Right lobe of liver (tissue), 6 donors: ENCODE measurements at regions not wholly inside any gene's neighbourhood (a gene's known extent, or its start where the extent isn't known, plus 50 kb on each side); places are given as distances from the start of the nearest gene placed in this dataset.

Source experiments
- ATAC-seq, 4 donors: fragments of 200-7000 bp; cut with Tn5 transposase; one replicate each; pipeline ENCODE4 v1.9.1; 2020; ENCODE audit warnings: mild to moderate bottlenecking in 4 of 4, moderate library complexity in 4 of 4
- DNase-seq, 3 donors: peaks; one replicate each; pipeline ENCODE4 v3.0.0-alpha.2; 2020
- H3K27ac ChIP-seq, 3 donors: fragments of 200-600 bp; one replicate each; pipeline ENCODE4 v1.8.0; 2022
- H3K27me3 ChIP-seq, 2 donors: fragments of 200-600 bp; one replicate each; pipeline ENCODE4 v1.8.0; 2022
- H3K36me3 ChIP-seq, 4 donors: fragments of 200-600 bp; sonication (generic) in 1 of 4; one replicate each; pipeline versions ENCODE4 v1.5.1 to v1.8.0; 2017 to 2022; ENCODE audit warnings: control low read depth in 1 of 4
- H3K4me1 ChIP-seq, 4 donors: fragments of 200-600 bp; sonication (generic) in 1 of 4; one replicate each; pipeline versions ENCODE4 v1.5.1 to v1.8.0; 2017 to 2022; ENCODE audit warnings: control low read depth in 1 of 4
- H3K4me3 ChIP-seq, 3 donors: fragments of 200-600 bp; one replicate each; pipeline ENCODE4 v1.8.0; 2022
- H3K9me3 ChIP-seq, 4 donors: fragments of 200-600 bp; sonication (generic) in 1 of 4; one replicate each; pipeline versions ENCODE4 v1.5.1 to v1.8.0; 2017 to 2022; ENCODE audit warnings: control low read depth in 1 of 4
- CTCF ChIP-seq, 4 donors: fragments of 200-600 bp in 3 of 4; fragments of 450-650 bp in 1 of 4; IDR thresholded peaks; one replicate each; pipeline versions ENCODE4 v1.5.1 to v1.8.0; 2016 to 2022; ENCODE audit warnings: antibody characterized with exemption in 4 of 4, mild to moderate bottlenecking in 2 of 4
- POLR2A ChIP-seq: fragments of 450-650 bp; IDR thresholded peaks from one replicate; pipeline ENCODE4 v1.6.1; 2017; ENCODE audit warnings: antibody characterized with exemption, mild to moderate bottlenecking
- WGBS: methylation state at CpG from one replicate; pipeline ENCODE4 v1.1.6; 2018; ENCODE audit warnings: low coverage, low lambda C conversion rate; ENCODE audit not compliant: insufficient coverage; ENCODE audit errors: missing lambda C conversion rate; 5-methylcytosine and 5-hydroxymethylcytosine counted together
- intact Hi-C, 2 donors: fragments of 100-400 bp; cut with DNase I; formaldehyde crosslinking; loops; one replicate each; pipeline versions ENCODE4 v1.11.2 to v1.14.1; 2022
- donor health status: DM: no; HTN: yes; CAD: no.
- donor health status: DM: no; HTN: no; CAD: no.
- donor health status: DM: no; HTN: no; CAD: no.
- donor health status: DM: no; HTN: yes; CAD: no.
- donor health status: DM: no; HTN: yes; CAD: no.

GRCh38 chr12:13377698-13378097, 181.2 kb downstream of the EMP1 start:
- Histone ChIP-seq H3K4me1 (peaks cover 0 to 11% (median 3%) of the 10 kb centered on the region in 4 donors), H3K27me3 (no peaks in the 10 kb centered on the region), H3K27ac (no peak overlapping the region), H3K9me3 (no peaks in the 10 kb centered on the region), H3K36me3 (no peaks in the 10 kb centered on the region), H3K4me3 (no peak overlapping the region)
- ATAC-seq (no peak), DNase-seq (no peak)
- intact Hi-C loops: no loop called here
- TF ChIP-seq POLR2A (no peak), CTCF (IDR thresholded peaks at IDR 0.05) (no peak)
- WGBS: 40% methylated on average over 1 of the region's 1 CpG

DNA sequence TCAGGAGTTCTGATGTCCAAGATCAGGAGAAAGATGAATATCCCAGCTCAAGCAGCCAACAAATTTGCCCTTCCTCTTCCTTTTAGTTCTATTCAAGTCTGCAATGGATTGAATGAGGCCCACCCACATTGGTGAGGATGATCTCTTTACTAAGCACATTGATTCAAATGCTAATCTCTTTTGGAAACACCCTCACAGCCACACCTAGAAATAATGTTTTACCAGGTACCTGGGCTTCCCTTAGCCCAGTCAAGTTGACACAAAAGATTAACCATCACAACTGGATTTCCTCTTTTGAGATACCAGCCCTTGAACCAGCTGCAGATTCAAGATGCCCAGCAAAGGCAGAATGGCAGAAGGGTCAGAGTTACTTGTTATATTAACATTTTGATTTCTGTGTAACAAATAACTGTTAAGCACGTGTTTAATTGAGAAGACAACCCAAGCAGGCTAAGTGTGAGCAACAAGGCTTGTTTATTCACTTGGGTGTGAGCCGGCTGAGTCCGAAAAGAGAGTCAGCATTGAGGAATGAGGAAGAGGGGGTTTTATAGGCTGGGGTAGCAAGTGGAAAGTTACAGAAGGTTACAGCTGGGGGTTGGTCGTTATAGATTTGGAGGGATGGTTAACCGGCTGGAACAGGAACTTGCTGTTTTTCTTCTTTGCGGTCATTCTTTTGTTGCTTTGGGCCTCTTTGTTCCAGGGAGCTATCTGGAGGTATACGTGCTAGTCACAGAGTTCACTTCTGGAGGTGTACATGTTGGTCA, 180.3 kb downstream of the EMP1 start:
- H3K4me3 ChIP-seq: no peak overlapping the region
- no peak for TF ChIP-seq CTCF (IDR thresholded peaks at IDR 0.05)
- DNase-seq: no peak
- no peaks in the 10 kb centered on the region for H3K36me3 ChIP-seq
- intact Hi-C loops: no loop called here
- H3K27ac ChIP-seq: no peak overlapping the region
- WGBS: 87% methylated on average over 7 of the region's 7 CpGs
- no peaks in the 10 kb centered on the region for H3K27me3 ChIP-seq
- ATAC-seq: no peak
- H3K4me1 ChIP-seq: peaks cover 0 to 11% (median 3%) of the 10 kb centered on the region in 4 donors
- H3K9me3 ChIP-seq: no peaks in the 10 kb centered on the region

DNA sequence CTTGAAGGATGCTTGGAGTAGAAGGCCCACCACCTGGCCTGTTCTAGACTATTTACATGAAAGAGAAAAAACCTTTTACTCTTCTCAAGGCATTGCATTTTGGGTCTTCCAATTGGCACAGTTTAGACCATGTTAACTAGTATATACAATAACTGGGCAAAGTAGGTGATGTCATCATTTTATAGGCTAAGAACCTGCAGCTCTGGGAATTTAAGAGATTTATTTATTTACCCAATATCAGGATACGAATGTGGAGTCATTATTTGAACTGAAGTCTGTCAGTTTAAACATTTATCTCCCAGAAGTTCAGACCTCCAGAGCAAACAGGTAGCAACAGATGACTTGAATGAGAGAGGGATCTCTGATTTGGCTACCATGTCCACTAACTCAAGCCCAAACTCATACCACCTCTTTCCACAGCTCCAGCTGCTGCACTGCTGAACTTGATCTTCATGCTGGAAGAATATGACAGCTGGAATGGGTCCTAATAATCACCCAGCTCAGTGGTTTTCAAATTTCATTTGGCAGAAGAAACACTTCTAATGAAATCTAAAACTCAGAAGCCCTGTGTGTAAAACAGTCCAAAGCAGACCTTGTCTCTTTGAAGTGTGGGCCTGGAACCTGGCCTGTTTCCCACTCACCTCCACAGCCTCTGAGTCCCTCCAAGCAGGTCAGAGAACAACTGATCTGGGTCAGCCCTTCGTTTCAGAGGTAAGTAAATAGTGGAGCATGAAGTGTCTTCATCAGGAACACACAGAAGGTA, 179.2 kb downstream of the EMP1 start:
- H3K36me3 ChIP-seq: no peaks in the 10 kb centered on the region
- peak; percentile 36 to 85 (median 70) for DNase-seq
- 14% methylated on average over 2 of the region's 2 CpGs for WGBS
- intact Hi-C loops: no loop called here
- no peaks in the 10 kb centered on the region for H3K9me3 ChIP-seq
- H3K4me1 ChIP-seq: peaks cover 0 to 11% (median 3%) of the 10 kb centered on the region in 4 donors
- ATAC-seq: peak; percentile 87 to 96 (median 91)
- no peak overlapping the region for H3K4me3 ChIP-seq
- peak overlapping the region in 1 of 3 donors; percentile 27 for H3K27ac ChIP-seq
- H3K27me3 ChIP-seq: no peaks in the 10 kb centered on the region
- TF ChIP-seq POLR2A (no peak), CTCF (IDR thresholded peaks at IDR 0.05) (no peak)

- no peaks in the 10 kb centered on the region for H3K36me3 ChIP-seq
- H3K9me3 ChIP-seq: no peaks in the 10 kb centered on the region
- TF ChIP-seq POLR2A (no peak), CTCF (IDR thresholded peaks at IDR 0.05) (no peak)
- H3K27me3 ChIP-seq: no peaks in the 10 kb centered on the region
- WGBS: 39% methylated on average over 5 of the region's 5 CpGs
- DNase-seq (peak in 1 of 3 donors; percentile 75), ATAC-seq (peak; percentile 24 to 61 (median 38))
- no peak overlapping the region for H3K4me3 ChIP-seq
- no peak overlapping the region for H3K27ac ChIP-seq
- intact Hi-C loops: no loop called here
- H3K4me1 ChIP-seq: peaks cover 0 to 11% (median 3%) of the 10 kb centered on the region in 4 donors
These were observed 178.3 kb downstream of the EMP1 start for GRCh38 chr12:13374793-13375192.
